Breast epithelium (tissue), 4 donors: ENCODE measurements at regions not wholly inside any gene's neighbourhood (a gene's known extent, or its start where the extent isn't known, plus 50 kb on each side); places are given as distances from the start of the nearest gene placed in this dataset.

Source experiments
- DNase-seq, 2 donors: peaks; one replicate each; pipeline ENCODE4 v3.0.0-alpha.2; 2019; ENCODE audit warnings: low spot score in 2 of 2
- H3K27ac ChIP-seq, 2 donors: fragments of 200-600 bp; sonication (generic) in 1 of 2; one replicate each; pipeline ENCODE4 v1.5.1; 2016 to 2019; ENCODE audit warnings: mild to moderate bottlenecking in 1 of 2
- H3K27me3 ChIP-seq, 2 donors: fragments of 200-600 bp; sonication (generic) in 1 of 2; one replicate each; pipeline versions ENCODE4 v1.5.1 to v1.6.0; 2017 to 2019; ENCODE audit warnings: control low read depth in 1 of 2, mild to moderate bottlenecking in 1 of 2
- H3K36me3 ChIP-seq: fragments of 200-600 bp; one replicate; pipeline ENCODE4 v1.5.1; 2019
- H3K4me1 ChIP-seq, 2 donors: fragments of 200-600 bp; sonication (generic); one replicate each; pipeline ENCODE4 v1.5.1; 2016 to 2019; ENCODE audit warnings: control low read depth in 1 of 2
- H3K4me3 ChIP-seq, 3 donors: fragments of 200-600 bp; sonication (generic); 1 replicate in 2 of 3; 2 replicates in 1 of 3; pipeline ENCODE4 v1.5.1; 2016 to 2019; ENCODE audit warnings: mild to moderate bottlenecking in 3 of 3, moderate library complexity in 2 of 3
- H3K9me3 ChIP-seq, 2 donors: fragments of 200-600 bp; sonication (generic) in 1 of 2; one replicate each; pipeline ENCODE4 v1.5.1; 2016 to 2019; ENCODE audit warnings: control low read depth in 1 of 2
- POLR2A ChIP-seq: fragments of 450-650 bp; IDR thresholded peaks from one replicate; pipeline ENCODE4 v1.6.1; 2016; ENCODE audit warnings: antibody characterized with exemption, mild to moderate bottlenecking, moderate library complexity
- POLR2AphosphoS5 ChIP-seq, 3 donors: sonication (generic); formaldehyde crosslinking; IDR thresholded peaks; one replicate each; pipeline ENCODE4 v1.6.1; 2017; ENCODE audit warnings: antibody characterized with exemption in 3 of 3
- intact Hi-C: fragments of 100-400 bp; cut with DNase I; formaldehyde crosslinking; loops from one replicate; pipeline ENCODE4 v1.15.1; 2023; ENCODE audit warnings: low total_unique reads
- TF ChIP-seq, protein P1 (sequence below), 3 donors: fragments of 450-650 bp; IDR thresholded peaks; one replicate each; pipeline ENCODE4 v1.5.1; 2016 to 2017; ENCODE audit warnings: antibody characterized with exemption in 3 of 3, mild to moderate bottlenecking in 3 of 3, moderate library complexity in 3 of 3

GRCh38 chr12:63079791-63080502, 71.1 kb downstream of the AVPR1A start:
- Histone ChIP-seq H3K36me3 (no peaks in the 10 kb centered on the region), H3K9me3 (no peaks in the 10 kb centered on the region), H3K4me1 (no peaks in the 10 kb centered on the region), H3K27ac (no peak overlapping the region), H3K4me3 (no peak overlapping the region), H3K27me3 (no peaks in the 10 kb centered on the region)
- no peak for DNase-seq
- TF ChIP-seq, protein P1, sequence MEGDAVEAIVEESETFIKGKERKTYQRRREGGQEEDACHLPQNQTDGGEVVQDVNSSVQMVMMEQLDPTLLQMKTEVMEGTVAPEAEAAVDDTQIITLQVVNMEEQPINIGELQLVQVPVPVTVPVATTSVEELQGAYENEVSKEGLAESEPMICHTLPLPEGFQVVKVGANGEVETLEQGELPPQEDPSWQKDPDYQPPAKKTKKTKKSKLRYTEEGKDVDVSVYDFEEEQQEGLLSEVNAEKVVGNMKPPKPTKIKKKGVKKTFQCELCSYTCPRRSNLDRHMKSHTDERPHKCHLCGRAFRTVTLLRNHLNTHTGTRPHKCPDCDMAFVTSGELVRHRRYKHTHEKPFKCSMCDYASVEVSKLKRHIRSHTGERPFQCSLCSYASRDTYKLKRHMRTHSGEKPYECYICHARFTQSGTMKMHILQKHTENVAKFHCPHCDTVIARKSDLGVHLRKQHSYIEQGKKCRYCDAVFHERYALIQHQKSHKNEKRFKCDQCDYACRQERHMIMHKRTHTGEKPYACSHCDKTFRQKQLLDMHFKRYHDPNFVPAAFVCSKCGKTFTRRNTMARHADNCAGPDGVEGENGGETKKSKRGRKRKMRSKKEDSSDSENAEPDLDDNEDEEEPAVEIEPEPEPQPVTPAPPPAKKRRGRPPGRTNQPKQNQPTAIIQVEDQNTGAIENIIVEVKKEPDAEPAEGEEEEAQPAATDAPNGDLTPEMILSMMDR (IDR thresholded peaks at IDR 0.05) = no peak
- TF ChIP-seq POLR2AphosphoS5 (IDR thresholded peaks at IDR 0.05) = no peak
- no peak for TF ChIP-seq POLR2A
- intact Hi-C loops = no loop called here

DNA sequence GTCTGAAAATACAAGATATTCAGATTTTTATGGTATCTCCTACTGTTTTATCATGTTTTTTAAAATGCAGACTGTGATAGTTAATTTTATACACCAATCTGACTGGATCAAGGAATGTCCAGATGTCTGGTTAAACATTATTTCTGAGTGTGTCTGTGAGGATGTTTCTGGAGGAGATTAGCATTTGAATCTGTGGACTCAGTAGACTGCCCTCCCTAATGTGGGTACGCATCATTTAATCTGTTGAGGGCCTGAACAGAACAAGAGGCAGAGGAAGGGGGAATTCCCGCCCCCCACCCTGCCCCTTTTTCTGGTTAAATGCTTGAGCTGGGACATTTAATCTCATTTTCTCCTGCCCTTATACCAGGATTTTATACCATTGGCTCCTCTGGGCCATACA, 72.1 kb downstream of the AVPR1A start:
- Histone ChIP-seq H3K4me3 (no peak overlapping the region), H3K4me1 (no peaks in the 10 kb centered on the region), H3K27me3 (no peaks in the 10 kb centered on the region), H3K27ac (no peak overlapping the region), H3K36me3 (no peaks in the 10 kb centered on the region), H3K9me3 (no peaks in the 10 kb centered on the region)
- TF ChIP-seq, protein P1 (IDR thresholded peaks at IDR 0.05) = no peak
- TF ChIP-seq POLR2AphosphoS5 (IDR thresholded peaks at IDR 0.05) = no peak
- no peak for TF ChIP-seq POLR2A
- no peak for DNase-seq
- intact Hi-C loops = no loop called here

- TF ChIP-seq POLR2AphosphoS5 (IDR thresholded peaks at IDR 0.05) (no peak), POLR2A (no peak)
- TF ChIP-seq, protein P1 (IDR thresholded peaks at IDR 0.05) = no peak
- no peaks in the 10 kb centered on the region for H3K27me3 ChIP-seq
- intact Hi-C loops = no loop called here
- H3K4me3 ChIP-seq = no peak overlapping the region
- H3K9me3 ChIP-seq = no peaks in the 10 kb centered on the region
- no peak overlapping the region for H3K27ac ChIP-seq
- no peak for DNase-seq
- no peaks in the 10 kb centered on the region for H3K36me3 ChIP-seq
- no peaks in the 10 kb centered on the region for H3K4me1 ChIP-seq
These were observed 75.5 kb downstream of the AVPR1A start for GRCh38 chr12:63075376-63076060.

- Histone ChIP-seq H3K4me3 (no peak overlapping the region), H3K36me3 (no peaks in the 10 kb centered on the region), H3K27me3 (no peaks in the 10 kb centered on the region), H3K27ac (no peak overlapping the region), H3K9me3 (no peaks in the 10 kb centered on the region), H3K4me1 (no peaks in the 10 kb centered on the region)
- intact Hi-C loops = no loop called here
- DNase-seq = no peak
- TF ChIP-seq POLR2A (no peak), POLR2AphosphoS5 (IDR thresholded peaks at IDR 0.05) (no peak)
- TF ChIP-seq, protein P1 (IDR thresholded peaks at IDR 0.05) = no peak
These were observed 80.3 kb downstream of the AVPR1A start for GRCh38 chr12:63070709-63071108.

- TF ChIP-seq POLR2A (no peak), POLR2AphosphoS5 (IDR thresholded peaks at IDR 0.05) (no peak)
- TF ChIP-seq, protein P1 (IDR thresholded peaks at IDR 0.05) = no peak
- no peaks in the 10 kb centered on the region for H3K36me3 ChIP-seq
- H3K9me3 ChIP-seq = no peaks in the 10 kb centered on the region
- no peak overlapping the region for H3K27ac ChIP-seq
- intact Hi-C loops = no loop called here
- H3K4me1 ChIP-seq = no peaks in the 10 kb centered on the region
- DNase-seq = no peak
- no peaks in the 10 kb centered on the region for H3K27me3 ChIP-seq
- H3K4me3 ChIP-seq = no peak overlapping the region
These were observed 81.0 kb downstream of the AVPR1A start for GRCh38 chr12:63069860-63070617.
